RCC 7860 (cell line): ENCODE measurements at regions not wholly inside any gene's neighbourhood (a gene's known extent, or its start where the extent isn't known, plus 50 kb on each side); places are given as distances from the start of the nearest gene placed in this dataset.

Source experiments
- DNase-seq: peaks from one replicate; pipeline ENCODE4 v3.0.0-alpha.2; 2015; ENCODE audit warnings: low spot score
- FAIRE-seq: peaks from 2 replicates; lab custom pipeline; 2012; peaks lifted over from hg19 to GRCh38; lab: Jason Lieb, UNC

GRCh38 chr17:49916854-49917515, 52.0 kb upstream of the DLX4 start:
- FAIRE-seq = no peak
- DNase-seq = no peak

DNA sequence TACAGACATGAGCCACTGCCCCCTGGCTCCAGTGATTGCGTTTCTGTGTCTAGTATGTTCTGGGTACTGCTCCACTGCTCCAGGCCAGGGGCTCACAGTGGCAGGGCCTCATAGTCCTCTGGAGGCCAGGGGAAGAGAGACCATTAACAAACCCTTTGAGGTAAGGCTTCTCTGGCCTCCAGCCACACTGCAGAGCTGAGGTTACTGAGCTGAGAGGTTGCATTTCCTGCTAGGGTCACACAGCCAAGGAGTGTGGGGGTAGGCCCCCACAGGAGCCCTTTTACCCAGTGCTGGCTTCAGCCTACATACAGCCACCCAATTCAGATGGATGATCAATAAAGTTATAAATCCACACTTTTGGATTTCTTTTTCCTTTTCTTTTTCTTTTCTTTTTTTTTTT, 50.4 kb upstream of the DLX4 start:
- FAIRE-seq (no peak), DNase-seq (no peak)
